ENCODE measurements at regions not wholly inside any gene's neighbourhood (a gene's known extent, or its start where the extent isn't known, plus 50 kb on each side); places are given as distances from the start of the nearest gene placed in this dataset.
"Not testable (repeated sequence)": the region's sequence is repeated elsewhere in the genome, so short reads cannot be mapped to it uniquely, and the experiment has no call there.

DNA sequence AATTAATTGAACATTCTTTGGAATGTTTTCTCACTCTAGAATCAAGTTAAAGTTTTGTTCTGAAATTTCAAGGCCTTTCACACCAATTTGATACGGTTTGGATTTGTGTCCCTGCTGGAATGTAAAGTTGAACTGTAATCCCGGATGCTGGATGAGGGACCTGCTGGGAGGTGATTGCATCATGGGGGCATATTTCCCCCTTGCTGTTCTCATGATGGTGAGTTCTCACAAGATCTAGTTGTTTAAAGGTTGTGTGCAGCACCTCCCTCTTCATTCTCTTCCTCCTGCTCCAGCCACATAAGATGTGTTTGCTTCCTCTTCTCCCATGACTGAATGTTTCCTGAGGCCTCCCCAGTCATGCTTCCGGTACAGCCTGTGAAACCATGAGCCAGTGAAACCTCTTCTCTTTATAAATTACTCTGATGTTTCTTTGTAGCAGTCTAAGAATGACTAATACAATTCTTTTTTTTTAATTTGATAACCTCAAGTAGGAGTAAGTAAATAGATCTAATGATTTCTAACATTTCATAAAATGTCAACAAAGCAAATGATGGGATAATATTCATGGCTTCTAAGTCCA is 144.2 kb upstream of the CDH7 start:
- H3K4me3 ChIP-seq (ENCODE audit: low read length), result no peak overlapping the region
- H3K4me1 ChIP-seq (ENCODE audit: control insufficient read depth, insufficient read depth, low read length), result peaks cover 2% of the 10 kb centered on the region
- Mint-ChIP-seq H3K27ac (peak overlapping the region; percentile 4), H3K9me3 (peaks cover 15% of the 10 kb centered on the region), H3K4me3 (no peak overlapping the region), H3K4me1 (peaks cover 33% of the 10 kb centered on the region), H3K36me3 (ENCODE audit: low read depth) (no peaks in the 10 kb centered on the region), H3K27me3 (ENCODE audit: insufficient read depth) (peaks cover 23% of the 10 kb centered on the region)
- H3K36me3 ChIP-seq (ENCODE audit: control insufficient read depth, insufficient read depth, low read length), result no peaks in the 10 kb centered on the region
- no peak for TF ChIP-seq CTCF (conservative IDR thresholded peaks at IDR 0.05)
- H3K9me3 ChIP-seq (ENCODE audit: control insufficient read depth, low read length), result no peaks in the 10 kb centered on the region
- DNase-seq, result no peak
- H3K27me3 ChIP-seq (ENCODE audit: control insufficient read depth, insufficient read depth, low read length, poor library complexity, severe bottlenecking), result no peaks in the 10 kb centered on the region
- no peak overlapping the region for H3K27ac ChIP-seq (ENCODE audit: low read depth, low read length)
- 92% methylated on average over 3 of the region's 3 CpGs; no CpG with 5 or more reads in 1 of the 2 experiments for WGBS, 2 experiments (ENCODE audit: insufficient coverage in 1 of 2, insufficient read length in 1 of 2)
- no peak overlapping the region for H3K9ac ChIP-seq (ENCODE audit: extremely low read depth, low read length, poor library complexity, severe bottlenecking)

GRCh38 chr18:65605352-65605751 is 145.5 kb upstream of the CDH7 start:
- Mint-ChIP-seq H3K27me3 (ENCODE audit: insufficient read depth) (peaks cover 15% of the 10 kb centered on the region), H3K9me3 (peaks cover 15% of the 10 kb centered on the region), H3K4me1 (peaks cover 26% of the 10 kb centered on the region)
- not testable (repeated sequence) for H3K4me1 ChIP-seq (ENCODE audit: control insufficient read depth, insufficient read depth, low read length); H3K9me3 ChIP-seq (ENCODE audit: control insufficient read depth, low read length); H3K27me3 ChIP-seq (ENCODE audit: control insufficient read depth, insufficient read depth, low read length, poor library complexity, severe bottlenecking); H3K4me3 ChIP-seq (ENCODE audit: low read length); H3K36me3 Mint-ChIP-seq (ENCODE audit: low read depth); H3K4me3 Mint-ChIP-seq; H3K27ac Mint-ChIP-seq; H3K27ac ChIP-seq (ENCODE audit: low read depth, low read length); H3K36me3 ChIP-seq (ENCODE audit: control insufficient read depth, insufficient read depth, low read length); H3K9ac ChIP-seq (ENCODE audit: extremely low read depth, low read length, poor library complexity, severe bottlenecking); DNase-seq
- 97 to 100% methylated on average over 1 to 30 of the region's 30 CpGs for WGBS, 2 experiments (ENCODE audit: insufficient coverage in 1 of 2, insufficient read length in 1 of 2)

DNA sequence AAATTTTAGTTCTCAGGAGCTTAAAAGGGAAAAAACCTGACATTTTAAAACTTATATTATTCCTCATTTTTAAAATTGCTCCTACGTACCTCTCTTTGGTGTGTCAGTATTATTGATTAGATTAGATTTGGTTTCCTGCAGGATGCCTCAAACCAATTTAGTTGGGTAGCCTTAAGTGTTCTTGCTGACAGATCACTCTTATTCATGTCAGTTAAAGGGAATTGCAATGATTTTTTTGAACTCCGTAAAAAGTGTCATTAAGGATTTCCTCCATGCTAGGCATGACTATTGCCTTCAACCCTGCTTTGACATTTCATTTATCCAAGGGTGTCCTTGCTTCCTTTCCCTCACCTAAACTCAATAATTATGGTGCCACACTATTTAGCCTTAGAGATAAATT is 149.0 kb upstream of the CDH7 start:
- TF ChIP-seq CTCF (conservative IDR thresholded peaks at IDR 0.05), result no peak
- peaks cover 2% of the 10 kb centered on the region for H3K4me1 ChIP-seq (ENCODE audit: control insufficient read depth, insufficient read depth, low read length)
- no peak for DNase-seq
- H3K4me3 Mint-ChIP-seq, result no peak overlapping the region
- peaks cover 10% of the 10 kb centered on the region for H3K4me1 Mint-ChIP-seq
- H3K27me3 ChIP-seq (ENCODE audit: control insufficient read depth, insufficient read depth, low read length, poor library complexity, severe bottlenecking), result no peaks in the 10 kb centered on the region
- peaks cover 15% of the 10 kb centered on the region for H3K9me3 Mint-ChIP-seq
- no peaks in the 10 kb centered on the region for H3K36me3 Mint-ChIP-seq (ENCODE audit: low read depth)
- H3K4me3 ChIP-seq (ENCODE audit: low read length), result no peak overlapping the region
- H3K27ac Mint-ChIP-seq, result no peak overlapping the region
- no peak overlapping the region for H3K27ac ChIP-seq (ENCODE audit: low read depth, low read length)
- H3K36me3 ChIP-seq (ENCODE audit: control insufficient read depth, insufficient read depth, low read length), result no peaks in the 10 kb centered on the region
- no peak overlapping the region for H3K9ac ChIP-seq (ENCODE audit: extremely low read depth, low read length, poor library complexity, severe bottlenecking)
- no peaks in the 10 kb centered on the region for H3K9me3 ChIP-seq (ENCODE audit: control insufficient read depth, low read length)
- 95% methylated on average over 2 of the region's 2 CpGs; no CpG with 5 or more reads in 1 of the 2 experiments for WGBS, 2 experiments (ENCODE audit: insufficient coverage in 1 of 2, insufficient read length in 1 of 2)
- peaks cover 9% of the 10 kb centered on the region for H3K27me3 Mint-ChIP-seq (ENCODE audit: insufficient read depth)

DNA sequence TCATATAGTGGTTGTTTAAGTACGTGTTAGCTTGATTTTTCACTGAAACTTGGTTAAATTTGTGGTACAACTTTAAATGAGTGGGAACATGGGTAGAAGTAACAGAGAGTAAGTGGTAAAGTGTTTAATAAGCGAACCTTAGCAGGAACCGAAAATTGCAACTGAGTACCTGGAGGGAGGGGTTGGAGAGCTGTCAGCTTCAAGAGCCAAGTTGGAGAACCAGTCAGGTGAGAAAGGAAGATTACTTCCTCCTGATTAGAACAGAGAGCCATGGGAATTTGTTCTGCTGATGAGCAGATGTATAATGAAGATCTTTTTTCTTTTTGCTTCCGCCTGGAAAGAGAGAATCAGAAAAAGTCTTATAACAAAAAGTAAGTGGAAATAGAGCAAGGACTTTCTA is 158.4 kb upstream of the CDH7 start:
- TF ChIP-seq CTCF (conservative IDR thresholded peaks at IDR 0.05), result no peak
- Mint-ChIP-seq H3K4me1 (peaks cover 2% of the 10 kb centered on the region), H3K4me3 (no peak overlapping the region)

More for the DNA sequence above, 158.4 kb upstream of the CDH7 start:
- no peak overlapping the region for H3K4me3 ChIP-seq (ENCODE audit: low read length)
- no peaks in the 10 kb centered on the region for H3K9me3 ChIP-seq (ENCODE audit: control insufficient read depth, low read length)
- H3K9ac ChIP-seq (ENCODE audit: extremely low read depth, low read length, poor library complexity, severe bottlenecking), result no peak overlapping the region
- no peaks in the 10 kb centered on the region for H3K27me3 ChIP-seq (ENCODE audit: control insufficient read depth, insufficient read depth, low read length, poor library complexity, severe bottlenecking)
- no peak for DNase-seq
- no peak overlapping the region for H3K27ac ChIP-seq (ENCODE audit: low read depth, low read length)
- Mint-ChIP-seq H3K9me3 (no peaks in the 10 kb centered on the region), H3K36me3 (ENCODE audit: low read depth) (no peaks in the 10 kb centered on the region), H3K27ac (no peak overlapping the region), H3K27me3 (ENCODE audit: insufficient read depth) (no peaks in the 10 kb centered on the region)
- no peaks in the 10 kb centered on the region for H3K4me1 ChIP-seq (ENCODE audit: control insufficient read depth, insufficient read depth, low read length)
- no peaks in the 10 kb centered on the region for H3K36me3 ChIP-seq (ENCODE audit: control insufficient read depth, insufficient read depth, low read length)
- WGBS, 2 experiments (ENCODE audit: insufficient coverage in 1 of 2, insufficient read length in 1 of 2), result 86 to 97% methylated on average over 3 to 4 of the region's 4 CpGs

Measured in endodermal cell (in vitro differentiated cells).